ENCODE measurements at regions not wholly inside any gene's neighbourhood (a gene's known extent, or its start where the extent isn't known, plus 50 kb on each side); places are given as distances from the start of the nearest gene placed in this dataset.

- TF ChIP-seq CTCF (conservative IDR thresholded peaks at IDR 0.05) (no peak), ZFX (IDR thresholded peaks at IDR 0.05) (no peak)
These were observed 70.1 kb downstream of the OSR1 start for GRCh38 chr2:19288291-19288690.
